NOMO-1 (cell line): ENCODE measurements at regions not wholly inside any gene's neighbourhood (a gene's known extent, or its start where the extent isn't known, plus 50 kb on each side); places are given as distances from the start of the nearest gene placed in this dataset.
"Not testable (repeated sequence)": the region's sequence is repeated elsewhere in the genome, so short reads cannot be mapped to it uniquely, and the experiment has no call there.

Source experiments
- DNase-seq, 2 experiments: peaks; one replicate each; lab custom pipeline; 2025; ENCODE audit not compliant: unreplicated experiment in 2 of 2; lab: John Stamatoyannopoulos, UW

DNA sequence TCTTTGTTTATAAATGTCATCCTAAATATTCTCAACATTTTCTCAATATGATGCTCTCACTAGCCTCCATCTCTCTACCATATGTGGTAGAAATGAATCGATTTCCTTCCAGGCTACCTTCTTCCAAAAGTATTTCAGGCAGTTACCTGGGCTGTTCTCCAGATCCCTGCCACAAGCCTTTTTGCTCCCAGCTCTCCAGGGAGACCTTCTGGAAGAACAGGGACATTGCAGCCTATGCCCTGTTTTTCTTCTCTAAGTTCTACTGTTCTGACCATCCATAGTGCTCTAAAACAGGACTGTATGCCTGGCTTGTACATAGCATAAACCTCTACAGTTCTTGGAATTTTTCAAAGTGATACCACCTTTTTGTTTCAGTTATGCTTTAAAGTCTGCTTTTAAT lies 552.8 kb downstream of the ANKRD7 start:
- DNase-seq = no peak

- DNase-seq = no peak
Observed at GRCh38 chr7:118792682-118793081, 568.2 kb downstream of the ANKRD7 start.

DNA sequence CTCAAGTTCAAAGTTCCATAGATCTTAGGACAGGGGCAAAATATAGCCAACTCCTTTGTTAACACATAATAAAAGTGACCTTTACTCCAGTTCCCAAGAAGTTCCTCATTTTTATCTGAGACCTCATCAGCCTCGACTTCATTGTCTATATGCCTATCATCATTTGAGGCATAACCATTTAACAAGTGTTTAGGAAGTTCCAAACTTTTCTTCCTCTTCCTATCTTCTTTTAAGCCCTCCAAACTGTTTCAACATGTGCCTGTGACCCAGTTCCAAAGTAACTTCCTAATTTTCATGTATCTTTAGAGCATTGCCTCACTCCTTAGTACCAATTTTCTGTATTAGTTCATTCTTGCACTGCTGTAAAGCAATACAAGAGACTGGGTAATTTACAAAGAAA lies 569.1 kb downstream of the ANKRD7 start:
- peak; percentile 44 to 53 for DNase-seq

GRCh38 chr7:118794419-118794818 lies 569.9 kb downstream of the ANKRD7 start:
- no peak for DNase-seq

DNA sequence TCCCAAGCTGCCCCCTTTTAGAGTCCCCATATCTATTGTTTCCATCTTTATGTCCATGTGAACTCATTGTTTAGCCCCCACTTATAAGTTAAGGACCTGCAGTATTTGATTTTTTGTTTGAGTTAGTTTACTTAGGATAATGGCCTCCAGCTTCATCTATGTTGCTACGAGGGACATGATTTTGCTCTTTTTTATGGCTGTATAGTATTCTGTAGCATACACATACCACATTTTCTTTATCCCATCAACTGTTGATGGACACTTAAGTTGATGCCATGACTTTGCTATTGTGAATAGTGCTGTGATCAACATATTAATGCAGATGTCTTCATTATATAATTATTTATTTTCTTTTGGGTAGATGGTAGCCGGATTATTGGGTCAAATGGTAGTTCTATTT lies 576.9 kb downstream of the ANKRD7 start:
- DNase-seq = no peak

- DNase-seq = no peak
Observed at GRCh38 chr7:118802726-118803125, 578.2 kb downstream of the ANKRD7 start.

DNA sequence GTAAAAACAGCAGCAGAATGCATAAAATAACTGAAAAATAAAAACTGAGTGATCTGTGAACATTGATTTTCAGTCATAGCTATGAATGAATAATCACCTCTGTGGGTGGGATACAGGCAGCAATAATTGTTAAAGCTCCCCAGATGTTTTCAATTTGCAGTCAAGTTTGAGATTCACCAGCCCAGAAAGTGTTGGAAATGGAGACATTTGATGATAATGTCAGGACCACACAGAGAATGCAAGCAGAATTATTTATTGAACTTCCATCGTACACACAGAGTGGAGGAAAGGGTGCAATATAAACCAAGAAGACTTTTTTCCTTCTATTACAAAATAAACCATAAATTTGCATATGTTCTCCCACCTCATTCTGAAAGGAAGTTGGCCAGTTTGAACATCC lies 601.7 kb downstream of the ANKRD7 start:
- DNase-seq = no peak

- no peak for DNase-seq
Observed at GRCh38 chr7:118836933-118837332, 612.4 kb downstream of the ANKRD7 start.

- no peak for DNase-seq
Observed at GRCh38 chr7:118839515-118839914, 615.0 kb downstream of the ANKRD7 start.

- DNase-seq = no peak
Observed at GRCh38 chr7:118843456-118843855, 619.0 kb downstream of the ANKRD7 start.

DNA sequence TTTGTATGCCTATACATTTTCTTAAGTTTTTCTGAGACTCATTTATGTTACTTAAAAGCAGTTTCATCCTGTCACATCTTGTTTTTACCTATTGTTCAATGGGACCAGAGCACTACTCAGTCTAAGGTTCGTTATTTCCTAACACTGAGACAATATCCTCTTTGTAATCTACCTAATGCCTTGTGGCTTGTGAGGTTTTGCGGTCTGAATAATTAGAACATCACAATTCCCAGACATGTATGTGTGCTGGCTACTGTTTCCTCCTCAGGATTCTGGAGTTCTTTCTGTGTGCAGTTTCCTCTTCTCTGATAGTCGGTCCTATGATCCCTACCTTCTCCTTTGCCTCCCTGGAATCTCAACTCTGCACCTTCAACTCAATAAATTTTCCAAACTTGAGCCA lies 620.2 kb downstream of the ANKRD7 start:
- peak; percentile 6 to 56 for DNase-seq

- peak; percentile 9 to 14 for DNase-seq
Observed at GRCh38 chr7:118845791-118846190, 621.3 kb downstream of the ANKRD7 start.

GRCh38 chr7:118846977-118847376 lies 622.5 kb downstream of the ANKRD7 start:
- no peak for DNase-seq

- DNase-seq = no peak
Observed at GRCh38 chr7:118855290-118855689, 630.8 kb downstream of the ANKRD7 start.

DNA sequence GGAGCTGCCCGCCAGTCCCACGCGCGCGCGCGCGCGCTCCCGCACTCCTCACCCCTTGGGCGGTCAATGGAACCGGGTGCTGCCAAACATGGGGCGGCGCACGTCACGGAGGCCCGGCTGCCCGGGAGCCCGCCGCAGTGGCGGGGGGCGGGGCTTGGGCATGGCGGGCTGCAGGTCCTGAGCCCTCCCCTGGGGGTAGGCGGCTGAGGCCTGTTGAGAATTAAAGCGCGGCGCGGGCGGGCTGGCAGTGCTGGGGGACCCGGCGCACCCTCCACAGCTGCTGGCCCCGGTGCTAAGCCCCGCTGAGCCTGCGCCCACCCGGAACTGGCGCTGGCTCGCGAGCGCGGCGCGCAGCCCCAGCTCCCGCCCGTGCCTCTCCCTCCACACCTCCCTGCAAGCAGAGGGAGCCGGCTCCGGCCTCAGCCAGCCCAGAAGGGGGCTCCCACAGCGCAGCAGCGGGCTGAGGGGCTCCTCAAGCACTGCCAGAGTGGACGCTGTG lies 634.2 kb downstream of the ANKRD7 start:
- DNase-seq = no peak

DNA sequence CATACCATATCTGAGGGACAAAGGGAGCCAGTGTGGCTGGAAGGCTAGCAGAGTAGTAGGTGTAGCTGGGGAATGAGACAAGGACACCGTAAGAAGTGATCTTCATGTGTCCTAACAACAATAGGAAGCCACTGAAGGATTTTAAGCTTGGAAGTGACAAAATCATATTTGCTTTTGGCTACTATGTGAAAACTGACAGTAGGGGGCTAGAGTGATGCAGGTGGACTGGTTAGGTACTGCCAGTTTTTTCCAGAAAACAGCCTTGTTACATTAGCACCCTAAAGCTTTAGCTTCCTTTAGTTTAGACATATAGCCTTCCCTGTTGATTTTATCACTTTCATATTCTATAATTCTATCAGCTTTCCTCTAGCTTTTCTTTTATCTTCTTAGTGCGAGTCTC lies 637.1 kb downstream of the ANKRD7 start:
- DNase-seq = no peak

DNA sequence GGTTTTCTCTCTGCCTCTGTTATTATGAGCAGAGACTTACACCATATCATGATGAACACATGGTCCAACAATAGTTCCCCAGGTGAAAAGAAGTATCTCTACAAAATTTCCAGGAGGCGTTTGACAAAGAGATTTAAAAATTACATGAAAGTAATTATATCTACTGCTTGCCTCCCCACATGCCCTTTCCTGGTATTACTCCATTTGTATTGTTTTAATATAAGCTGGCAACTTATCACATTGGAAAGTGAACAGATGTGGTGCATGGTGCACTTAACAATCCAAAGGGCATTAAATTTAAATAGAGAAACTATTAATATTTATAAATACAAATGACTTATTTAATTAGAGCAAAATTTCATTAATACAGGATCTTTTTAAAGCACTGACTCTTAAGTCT lies 638.2 kb downstream of the ANKRD7 start:
- no peak for DNase-seq

DNA sequence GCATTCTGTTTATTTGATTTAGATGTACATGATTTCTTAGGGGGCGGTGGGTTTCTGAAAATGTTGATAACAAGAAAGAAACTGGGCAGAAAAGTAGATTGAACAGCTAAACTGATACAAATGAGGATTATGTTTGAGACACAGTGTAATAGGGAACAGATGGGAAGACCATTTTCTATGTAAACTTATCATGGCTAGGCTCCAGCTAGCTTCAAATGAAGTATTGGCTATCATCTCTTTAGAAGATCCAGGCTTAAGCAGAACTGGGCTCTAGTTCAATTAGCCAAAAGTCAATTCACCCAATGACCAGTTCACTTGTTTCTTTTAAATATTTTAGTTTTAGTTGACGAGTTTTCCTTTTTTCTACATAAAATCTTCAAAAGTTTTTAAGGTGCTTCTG lies 639.5 kb downstream of the ANKRD7 start:
- DNase-seq = no peak

DNA sequence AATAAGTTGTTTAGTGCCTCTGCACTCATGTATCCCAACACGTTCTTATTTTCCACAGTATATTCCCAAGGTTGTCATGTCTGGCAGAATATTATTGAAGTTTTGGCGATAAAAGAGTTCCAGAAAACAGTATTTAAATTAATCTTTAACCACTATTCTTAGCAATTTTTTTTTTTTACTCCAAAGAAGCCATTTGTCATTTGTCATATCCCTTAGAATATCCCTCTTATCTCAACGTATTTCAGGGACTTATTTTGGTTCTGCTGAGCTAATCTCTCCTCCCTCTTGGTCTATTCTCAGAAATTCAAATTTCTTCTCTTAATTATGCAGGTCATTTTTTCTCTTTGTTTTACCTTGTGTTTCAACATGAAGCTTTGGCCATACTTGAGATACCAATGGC lies 643.4 kb downstream of the ANKRD7 start:
- DNase-seq = no peak

DNA sequence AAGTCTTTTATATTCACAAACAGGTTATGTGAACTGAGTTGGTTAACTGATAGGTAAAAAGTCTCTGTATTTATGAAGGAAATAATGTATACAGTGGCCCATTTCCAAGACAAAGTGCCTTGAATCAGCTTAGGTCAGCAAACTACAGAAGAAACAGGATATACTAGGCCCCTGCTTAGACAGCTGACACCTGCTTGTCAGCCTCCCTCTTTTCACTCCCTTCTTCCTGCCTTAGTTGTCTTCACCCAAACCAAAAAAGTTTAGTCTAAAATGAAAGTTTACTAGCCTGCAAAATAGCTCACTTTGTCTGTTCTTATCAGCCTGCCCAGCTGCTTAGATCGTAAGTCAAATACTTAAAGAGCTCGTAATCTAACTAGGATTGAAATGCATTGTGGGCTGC lies 644.6 kb downstream of the ANKRD7 start:
- DNase-seq = not testable (repeated sequence)

- no peak for DNase-seq
Observed at GRCh38 chr7:118870187-118870586, 645.7 kb downstream of the ANKRD7 start.

- DNase-seq = no peak
Observed at GRCh38 chr7:118872568-118872967, 648.1 kb downstream of the ANKRD7 start.

DNA sequence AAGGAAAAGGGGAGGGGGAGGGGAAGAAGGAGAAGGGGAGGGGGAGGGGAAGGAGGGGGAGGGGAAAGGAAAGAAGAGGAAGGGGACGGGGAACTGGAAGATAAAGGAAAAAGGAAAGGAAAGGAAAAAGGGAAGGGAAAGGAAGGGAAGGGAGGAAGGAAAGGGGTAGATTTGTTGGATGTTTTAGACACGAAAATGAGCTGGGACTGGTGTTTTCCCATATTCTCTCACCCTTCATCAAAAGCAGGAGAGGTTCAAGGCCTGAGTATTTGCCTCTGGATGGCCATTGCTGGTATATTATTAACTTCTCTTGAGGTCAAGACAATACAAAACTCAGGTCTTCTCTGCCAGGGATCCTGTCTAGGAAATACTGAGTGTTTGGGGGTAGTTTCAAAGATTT lies 652.7 kb downstream of the ANKRD7 start:
- no peak for DNase-seq

DNA sequence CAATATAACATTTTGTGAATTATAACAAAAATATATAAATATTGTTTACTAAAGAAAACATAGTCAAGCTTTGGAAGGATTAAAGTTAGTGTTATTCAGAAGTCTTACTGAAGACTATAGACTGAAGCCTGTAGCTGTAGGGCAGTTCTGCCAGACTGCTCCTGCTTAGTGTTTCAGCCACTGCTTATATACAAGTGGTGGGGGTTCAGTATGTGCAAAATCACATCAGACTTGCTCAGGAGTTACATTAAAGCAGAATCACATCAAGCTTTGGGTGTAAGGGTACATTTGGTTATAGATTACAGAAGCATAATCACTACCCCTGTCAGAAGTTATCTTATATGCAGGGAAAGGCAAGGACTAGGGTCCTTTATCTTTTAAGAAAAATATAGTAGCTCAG lies 653.8 kb downstream of the ANKRD7 start:
- DNase-seq = no peak
